Breast epithelium (tissue), 4 donors: ENCODE measurements at regions not wholly inside any gene's neighbourhood (a gene's known extent, or its start where the extent isn't known, plus 50 kb on each side); places are given as distances from the start of the nearest gene placed in this dataset.
"Not testable (repeated sequence)": the region's sequence is repeated elsewhere in the genome, so short reads cannot be mapped to it uniquely, and the experiment has no call there.

Source experiments
- DNase-seq, 2 donors: peaks; one replicate each; pipeline ENCODE4 v3.0.0-alpha.2; 2019; ENCODE audit warnings: low spot score in 2 of 2
- H3K27ac ChIP-seq, 2 donors: fragments of 200-600 bp; sonication (generic) in 1 of 2; one replicate each; pipeline ENCODE4 v1.5.1; 2016 to 2019; ENCODE audit warnings: mild to moderate bottlenecking in 1 of 2
- H3K27me3 ChIP-seq, 2 donors: fragments of 200-600 bp; sonication (generic) in 1 of 2; one replicate each; pipeline versions ENCODE4 v1.5.1 to v1.6.0; 2017 to 2019; ENCODE audit warnings: control low read depth in 1 of 2, mild to moderate bottlenecking in 1 of 2
- H3K36me3 ChIP-seq: fragments of 200-600 bp; one replicate; pipeline ENCODE4 v1.5.1; 2019
- H3K4me1 ChIP-seq, 2 donors: fragments of 200-600 bp; sonication (generic); one replicate each; pipeline ENCODE4 v1.5.1; 2016 to 2019; ENCODE audit warnings: control low read depth in 1 of 2
- H3K4me3 ChIP-seq, 3 donors: fragments of 200-600 bp; sonication (generic); 1 replicate in 2 of 3; 2 replicates in 1 of 3; pipeline ENCODE4 v1.5.1; 2016 to 2019; ENCODE audit warnings: mild to moderate bottlenecking in 3 of 3, moderate library complexity in 2 of 3
- H3K9me3 ChIP-seq, 2 donors: fragments of 200-600 bp; sonication (generic) in 1 of 2; one replicate each; pipeline ENCODE4 v1.5.1; 2016 to 2019; ENCODE audit warnings: control low read depth in 1 of 2
- POLR2A ChIP-seq: fragments of 450-650 bp; IDR thresholded peaks from one replicate; pipeline ENCODE4 v1.6.1; 2016; ENCODE audit warnings: antibody characterized with exemption, mild to moderate bottlenecking, moderate library complexity
- POLR2AphosphoS5 ChIP-seq, 3 donors: sonication (generic); formaldehyde crosslinking; IDR thresholded peaks; one replicate each; pipeline ENCODE4 v1.6.1; 2017; ENCODE audit warnings: antibody characterized with exemption in 3 of 3
- intact Hi-C: fragments of 100-400 bp; cut with DNase I; formaldehyde crosslinking; loops from one replicate; pipeline ENCODE4 v1.15.1; 2023; ENCODE audit warnings: low total_unique reads
- TF ChIP-seq, protein P1 (sequence below), 3 donors: fragments of 450-650 bp; IDR thresholded peaks; one replicate each; pipeline ENCODE4 v1.5.1; 2016 to 2017; ENCODE audit warnings: antibody characterized with exemption in 3 of 3, mild to moderate bottlenecking in 3 of 3, moderate library complexity in 3 of 3

DNA sequence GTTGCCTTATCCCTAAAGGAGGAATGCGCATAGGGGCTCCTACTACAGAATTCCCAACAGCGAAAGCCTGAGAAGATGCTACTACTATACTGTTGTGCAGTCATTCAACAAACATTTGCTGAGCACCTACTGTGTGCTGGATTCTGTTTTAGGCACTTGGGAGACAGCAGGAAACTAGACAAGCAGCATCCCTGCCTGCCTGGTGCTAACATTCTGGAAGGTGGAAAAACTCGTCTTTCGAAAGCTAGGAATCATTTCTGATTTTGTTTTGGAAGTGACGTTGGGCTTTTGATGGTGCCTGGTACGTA lies 131.5 kb upstream of the NCOR2 start:
- Histone ChIP-seq H3K27ac (peak overlapping the region; percentile 84 to 85), H3K9me3 (no peaks in the 10 kb centered on the region), H3K27me3 (no peaks in the 10 kb centered on the region), H3K36me3 (no peaks in the 10 kb centered on the region), H3K4me1 (peaks cover 4 to 19% of the 10 kb centered on the region in 2 donors), H3K4me3 (no peak overlapping the region)
- TF ChIP-seq POLR2AphosphoS5 (IDR thresholded peaks at IDR 0.05), result no peak
- no peak for DNase-seq
- intact Hi-C loops, result no loop called here

DNA sequence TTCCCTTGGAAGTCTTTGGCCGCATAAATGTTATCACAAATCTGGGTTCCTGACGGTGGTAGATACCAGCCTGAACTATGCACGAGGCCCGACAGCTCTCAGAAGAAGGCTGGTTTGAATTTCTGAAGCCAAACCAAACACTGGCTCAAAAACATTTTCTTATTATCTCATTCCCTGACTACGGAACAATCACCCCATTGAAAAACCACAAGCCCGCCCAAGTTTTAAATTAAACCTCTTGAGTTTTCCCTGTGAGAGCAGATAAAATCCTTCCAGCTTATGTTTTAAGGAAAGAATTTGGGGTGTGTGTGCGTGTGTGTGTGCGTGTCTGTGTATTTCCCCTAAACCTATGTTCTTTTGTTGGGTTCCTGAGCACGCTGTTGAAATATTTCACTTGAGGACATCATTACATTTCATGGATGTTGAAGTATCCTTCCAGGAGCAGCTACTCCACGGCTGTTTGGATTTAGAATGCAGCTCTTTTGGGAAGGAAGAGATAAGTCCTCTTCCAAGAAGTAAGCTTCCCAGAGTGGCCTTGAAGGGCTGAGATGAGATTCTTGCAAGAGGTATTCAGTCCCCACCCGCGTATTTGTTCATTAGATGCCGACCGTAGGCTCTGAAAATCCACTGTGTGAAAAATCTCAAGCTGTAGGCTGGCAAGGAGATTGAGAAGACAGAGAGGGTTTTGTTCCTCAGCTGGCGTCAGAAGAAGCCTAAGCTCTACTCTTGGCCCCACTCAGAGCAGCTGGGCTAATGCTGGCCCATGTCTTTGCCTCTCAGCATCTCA lies 131.0 kb upstream of the NCOR2 start:
- H3K9me3 ChIP-seq, result no peaks in the 10 kb centered on the region
- H3K27ac ChIP-seq, result peak overlapping the region; percentile 84 to 85
- H3K36me3 ChIP-seq, result no peaks in the 10 kb centered on the region
- H3K27me3 ChIP-seq, result no peaks in the 10 kb centered on the region
- intact Hi-C loops, result no loop called here
- H3K4me1 ChIP-seq, result peaks cover 4 to 19% of the 10 kb centered on the region in 2 donors
- no peak for TF ChIP-seq POLR2AphosphoS5 (IDR thresholded peaks at IDR 0.05)
- no peak for TF ChIP-seq POLR2A
- TF ChIP-seq, protein P1, sequence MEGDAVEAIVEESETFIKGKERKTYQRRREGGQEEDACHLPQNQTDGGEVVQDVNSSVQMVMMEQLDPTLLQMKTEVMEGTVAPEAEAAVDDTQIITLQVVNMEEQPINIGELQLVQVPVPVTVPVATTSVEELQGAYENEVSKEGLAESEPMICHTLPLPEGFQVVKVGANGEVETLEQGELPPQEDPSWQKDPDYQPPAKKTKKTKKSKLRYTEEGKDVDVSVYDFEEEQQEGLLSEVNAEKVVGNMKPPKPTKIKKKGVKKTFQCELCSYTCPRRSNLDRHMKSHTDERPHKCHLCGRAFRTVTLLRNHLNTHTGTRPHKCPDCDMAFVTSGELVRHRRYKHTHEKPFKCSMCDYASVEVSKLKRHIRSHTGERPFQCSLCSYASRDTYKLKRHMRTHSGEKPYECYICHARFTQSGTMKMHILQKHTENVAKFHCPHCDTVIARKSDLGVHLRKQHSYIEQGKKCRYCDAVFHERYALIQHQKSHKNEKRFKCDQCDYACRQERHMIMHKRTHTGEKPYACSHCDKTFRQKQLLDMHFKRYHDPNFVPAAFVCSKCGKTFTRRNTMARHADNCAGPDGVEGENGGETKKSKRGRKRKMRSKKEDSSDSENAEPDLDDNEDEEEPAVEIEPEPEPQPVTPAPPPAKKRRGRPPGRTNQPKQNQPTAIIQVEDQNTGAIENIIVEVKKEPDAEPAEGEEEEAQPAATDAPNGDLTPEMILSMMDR (IDR thresholded peaks at IDR 0.05), result no peak
- no peak overlapping the region for H3K4me3 ChIP-seq
- DNase-seq, result no peak

DNA sequence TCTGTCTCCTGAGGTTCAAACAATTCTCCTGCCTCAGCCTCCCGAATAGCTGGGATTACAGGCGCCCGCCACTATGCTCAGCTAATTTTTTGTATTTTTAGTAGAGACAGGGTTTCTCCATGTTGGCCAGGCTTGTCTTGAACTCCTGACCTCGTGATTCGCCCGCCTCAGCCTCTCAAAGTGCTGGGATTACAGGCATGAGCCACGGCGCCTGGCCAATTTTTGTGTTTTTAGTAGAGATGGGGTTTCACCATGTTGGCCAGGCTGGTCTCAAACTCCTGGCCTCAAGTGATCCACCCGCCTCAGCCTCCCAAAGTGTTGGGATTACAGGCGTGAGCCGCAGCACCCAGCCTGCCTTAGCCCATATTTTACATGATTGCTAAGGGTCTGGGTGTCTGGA lies 130.3 kb upstream of the NCOR2 start:
- DNase-seq, intact Hi-C loops, H3K4me3 ChIP-seq, H3K27me3 ChIP-seq, H3K9me3 ChIP-seq, H3K36me3 ChIP-seq: not testable (repeated sequence)
- Histone ChIP-seq H3K27ac (peak overlapping the region; percentile 84 to 85), H3K4me1 (peaks cover 4 to 19% of the 10 kb centered on the region in 2 donors)

DNA sequence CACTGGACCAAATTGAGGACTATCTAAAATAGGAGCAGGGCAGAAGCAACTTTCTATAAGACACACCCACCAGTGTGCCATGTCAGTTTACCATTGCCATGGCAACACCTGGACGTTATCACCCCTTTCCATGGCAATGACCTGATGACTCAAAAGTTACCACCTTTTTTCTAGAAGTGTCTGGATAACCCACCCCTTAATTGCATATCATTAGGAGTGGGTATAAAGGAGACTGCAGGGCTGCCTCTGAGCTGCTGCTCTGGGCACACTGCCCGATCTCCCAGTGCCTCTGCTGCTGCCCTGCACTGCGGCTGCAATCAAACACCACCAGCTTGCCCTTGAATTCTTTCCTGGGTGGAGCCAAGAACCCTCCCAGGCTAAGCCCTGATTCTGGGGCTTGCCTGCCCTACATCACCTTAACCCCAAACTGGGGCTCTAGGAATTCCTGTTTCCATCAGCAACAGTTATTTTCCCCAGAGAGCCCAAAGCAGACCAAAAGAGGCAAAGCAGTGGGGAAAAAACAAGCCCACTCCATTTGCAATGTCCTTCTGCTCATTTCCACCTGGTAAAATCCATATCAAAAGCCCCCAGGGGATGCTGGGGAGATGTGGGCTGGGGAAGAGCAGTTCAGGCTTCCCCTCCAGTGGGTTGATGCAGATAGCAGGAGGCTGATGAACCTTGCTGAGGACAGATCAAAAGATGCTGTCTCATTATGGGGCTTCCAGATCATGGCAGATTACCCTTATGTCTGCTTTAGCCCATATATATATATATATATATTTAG lies 129.5 kb upstream of the NCOR2 start:
- peak overlapping the region in 1 of 2 donors; percentile 84 for H3K27ac ChIP-seq
- no peak overlapping the region for H3K4me3 ChIP-seq
- no peak for DNase-seq
- H3K9me3 ChIP-seq, result peaks cover 11% of the 10 kb centered on the region in 2 donors
- no peak for TF ChIP-seq POLR2A
- TF ChIP-seq POLR2AphosphoS5 (IDR thresholded peaks at IDR 0.05), result no peak
- TF ChIP-seq, protein P1 (IDR thresholded peaks at IDR 0.05), result no peak
- intact Hi-C loops, result no loop called here
- no peaks in the 10 kb centered on the region for H3K36me3 ChIP-seq
- H3K27me3 ChIP-seq, result no peaks in the 10 kb centered on the region
- peaks cover 4 to 19% of the 10 kb centered on the region in 2 donors for H3K4me1 ChIP-seq

DNA sequence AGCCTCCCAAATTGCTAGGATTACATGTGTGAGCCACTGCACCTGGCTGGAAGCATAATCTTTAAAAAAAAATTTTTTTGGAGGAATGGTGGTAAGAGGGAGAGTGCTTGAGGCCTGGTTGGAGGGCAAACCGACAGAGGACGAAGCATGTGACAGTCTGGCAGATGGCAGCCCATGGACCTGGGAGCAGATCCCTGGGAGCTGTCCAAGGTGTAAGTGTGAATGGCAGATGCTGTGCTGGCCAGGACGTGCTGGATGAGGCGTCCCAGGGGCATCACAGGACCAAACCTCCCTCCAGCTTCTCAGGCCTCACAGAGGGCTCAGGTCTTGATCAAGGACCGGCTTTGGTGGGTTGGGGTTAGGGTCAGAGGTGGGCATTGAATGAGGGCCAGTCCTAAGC lies 128.4 kb upstream of the NCOR2 start:
- TF ChIP-seq POLR2A, result no peak
- no peak for TF ChIP-seq POLR2AphosphoS5 (IDR thresholded peaks at IDR 0.05)
- TF ChIP-seq, protein P1 (IDR thresholded peaks at IDR 0.05), result no peak
- DNase-seq, result no peak
- no peak overlapping the region for H3K4me3 ChIP-seq
- peak overlapping the region; percentile 85 to 87 for H3K27ac ChIP-seq
- H3K4me1 ChIP-seq, result peaks cover 4 to 15% of the 10 kb centered on the region in 2 donors
- H3K27me3 ChIP-seq, result no peaks in the 10 kb centered on the region
- no peaks in the 10 kb centered on the region for H3K36me3 ChIP-seq
- intact Hi-C loops, result no loop called here
- peaks cover 11 to 12% of the 10 kb centered on the region in 2 donors for H3K9me3 ChIP-seq
